Ecto neural progenitor cell (in vitro differentiated cells): ENCODE measurements at regions not wholly inside any gene's neighbourhood (a gene's known extent, or its start where the extent isn't known, plus 50 kb on each side); places are given as distances from the start of the nearest gene placed in this dataset.
"Not testable (repeated sequence)": the region's sequence is repeated elsewhere in the genome, so short reads cannot be mapped to it uniquely, and the experiment has no call there.

ENCODE experiments used
- DNase-seq: peaks from one replicate; pipeline ENCODE4 v3.0.0-alpha.2; 2018; ENCODE audit warnings: low spot score

- no peak for DNase-seq
Observed at GRCh38 chr21:23039846-23040245, 2041.6 kb downstream of the NCAM2 start.

- DNase-seq: no peak
Observed at GRCh38 chr21:23045955-23046354, 2047.7 kb downstream of the NCAM2 start.

GRCh38 chr21:23067672-23068071 lies 2069.5 kb downstream of the NCAM2 start:
- DNase-seq: no peak

- DNase-seq: no peak
Observed at GRCh38 chr21:23083242-23083641, 2085.0 kb downstream of the NCAM2 start.

- DNase-seq: no peak
Observed at GRCh38 chr21:23093259-23093658, 2095.1 kb downstream of the NCAM2 start.

- DNase-seq: no peak
Observed at GRCh38 chr21:23099185-23099584, 2101.0 kb downstream of the NCAM2 start.

- no peak for DNase-seq
Observed at GRCh38 chr21:23101111-23101510, 2102.9 kb downstream of the NCAM2 start.

- no peak for DNase-seq
Observed at GRCh38 chr21:23108533-23108932, 2110.3 kb downstream of the NCAM2 start.

GRCh38 chr21:23111070-23111600 lies 2112.9 kb downstream of the NCAM2 start:
- no peak for DNase-seq

GRCh38 chr21:23119491-23119890 lies 2121.3 kb downstream of the NCAM2 start:
- no peak for DNase-seq

- no peak for DNase-seq
Observed at GRCh38 chr21:23127973-23128372, 2129.8 kb downstream of the NCAM2 start.

- DNase-seq: no peak
Observed at GRCh38 chr21:23130308-23130707, 2132.1 kb downstream of the NCAM2 start.

GRCh38 chr21:23131177-23131576 lies 2133.0 kb downstream of the NCAM2 start:
- no peak for DNase-seq

GRCh38 chr21:23138797-23139196 lies 2140.6 kb downstream of the NCAM2 start:
- DNase-seq: no peak

GRCh38 chr21:23152130-23152529 lies 2153.9 kb downstream of the NCAM2 start:
- no peak for DNase-seq

GRCh38 chr21:23153842-23154241 lies 2155.6 kb downstream of the NCAM2 start:
- not testable (repeated sequence) for DNase-seq

- no peak for DNase-seq
Observed at GRCh38 chr21:23155281-23155680, 2157.1 kb downstream of the NCAM2 start.

GRCh38 chr21:23160914-23161313 lies 2162.7 kb downstream of the NCAM2 start:
- no peak for DNase-seq

GRCh38 chr21:23162198-23162946 lies 2164.2 kb downstream of the NCAM2 start:
- no peak for DNase-seq
